ENCODE measurements at regions not wholly inside any gene's neighbourhood (a gene's known extent, or its start where the extent isn't known, plus 50 kb on each side); places are given as distances from the start of the nearest gene placed in this dataset.
A peak's percentile ranks its signal among the peaks of the same experiment; 100 is the strongest.

DNA sequence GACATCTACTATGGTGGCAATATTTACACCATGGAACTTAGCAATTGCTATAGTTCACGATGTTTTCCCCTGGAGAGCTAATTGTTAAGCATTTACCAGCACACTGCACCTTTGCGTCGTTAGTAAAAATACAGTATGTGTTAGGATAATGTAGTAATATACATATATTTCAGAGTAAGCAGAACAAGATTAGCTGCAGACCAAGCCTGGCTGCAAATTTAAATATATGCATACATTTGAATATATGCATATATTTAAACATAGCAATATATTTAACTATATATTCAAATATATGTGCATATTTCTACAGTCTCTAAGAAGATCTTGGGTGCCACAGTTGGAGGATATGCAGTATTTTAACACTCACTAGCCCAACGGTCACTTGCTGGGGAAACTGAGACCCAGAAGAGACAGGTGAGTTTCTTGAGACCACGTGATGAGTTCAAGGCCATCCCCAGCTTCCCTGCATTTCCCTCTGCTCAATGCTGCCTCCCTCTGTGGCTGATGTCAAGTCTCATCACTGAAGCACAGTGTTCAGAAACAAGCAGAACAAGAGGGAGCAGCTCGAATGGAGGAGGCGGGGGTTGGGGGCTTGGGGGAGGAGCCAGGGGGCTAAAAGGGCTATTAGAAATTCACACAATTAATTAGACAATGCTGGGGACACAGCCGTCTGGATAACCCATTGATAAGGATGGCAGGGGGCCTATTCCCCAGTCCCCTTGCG lies 708.0 kb downstream of the MED13L start:
- no peak for DNase-seq

DNA sequence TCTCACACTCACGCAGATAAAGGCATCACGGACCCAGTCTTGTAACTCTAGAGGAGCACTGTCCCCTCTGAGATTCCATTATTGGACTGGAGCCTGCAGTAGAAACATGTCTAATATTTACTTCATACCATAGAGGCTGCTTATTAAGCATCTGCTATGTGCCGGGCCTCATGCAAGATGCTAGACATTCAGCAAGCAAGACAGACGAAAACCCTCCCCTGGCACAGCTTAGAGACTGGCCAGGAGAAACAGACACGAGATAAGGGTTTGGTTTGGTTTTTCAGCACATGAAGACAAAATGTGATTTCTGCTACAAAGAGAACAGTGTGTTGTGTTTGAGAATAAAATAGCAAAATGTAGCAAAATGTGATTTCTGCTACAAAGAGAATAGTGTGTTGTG lies 719.2 kb downstream of the MED13L start:
- DNase-seq: no peak

DNA sequence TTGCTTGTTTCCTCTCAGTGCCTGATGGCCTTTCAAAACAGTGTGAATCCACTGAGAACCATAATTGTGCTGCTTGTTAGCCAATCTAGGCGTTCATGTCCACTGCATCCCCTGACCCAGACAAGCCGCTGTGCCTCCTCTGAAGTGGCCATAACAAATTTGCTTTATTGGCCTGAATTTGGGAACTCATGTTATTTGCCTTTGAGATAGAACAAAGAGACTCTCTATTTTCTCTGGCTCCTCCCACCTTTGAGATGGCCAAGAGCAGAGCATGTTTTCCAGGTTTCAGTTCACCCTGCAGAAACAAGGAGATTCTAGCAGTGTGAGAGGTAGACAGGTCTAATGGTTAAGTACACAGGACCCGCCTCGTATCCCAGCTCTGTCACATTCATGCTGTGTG lies 723.9 kb downstream of the MED13L start:
- no peak for DNase-seq

DNA sequence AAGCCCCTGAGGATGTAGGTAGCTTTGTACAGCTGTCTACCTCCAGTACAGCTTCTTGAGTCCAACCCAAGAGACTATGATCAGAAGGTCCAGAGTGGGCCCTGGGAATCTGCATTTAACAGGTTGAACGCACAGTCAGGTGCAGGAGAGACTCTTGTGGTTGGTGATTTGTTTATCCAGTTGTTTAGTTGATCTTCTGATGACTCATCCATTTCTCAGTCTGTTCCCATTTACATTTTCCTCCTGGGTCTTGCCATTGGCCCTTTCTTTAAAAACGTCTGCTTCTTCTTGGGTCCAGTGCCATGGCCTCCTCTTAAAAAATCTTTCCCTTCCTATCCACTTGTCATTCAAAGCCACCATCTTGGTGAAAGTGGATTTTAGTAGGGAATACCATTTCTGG lies 734.2 kb downstream of the MED13L start:
- DNase-seq: no peak

DNA sequence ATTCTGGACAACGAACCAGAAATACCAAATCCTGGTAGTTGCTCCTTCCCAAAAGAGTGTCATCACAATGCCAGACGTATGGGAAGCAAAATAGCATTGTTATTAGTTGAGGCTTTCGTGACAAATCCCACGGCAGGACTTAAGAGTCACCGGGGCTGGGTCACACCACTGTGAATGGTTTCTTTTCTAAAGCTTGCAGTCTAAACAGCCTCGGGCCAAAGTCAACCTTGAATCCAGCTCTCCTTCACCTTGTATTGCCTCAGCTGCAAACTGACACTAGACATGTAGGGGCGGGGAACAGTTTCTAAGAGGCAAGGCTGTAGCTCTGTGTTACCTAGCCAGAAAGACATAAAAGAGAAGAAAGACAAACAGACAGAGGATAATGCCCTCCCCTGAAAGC lies 734.8 kb downstream of the MED13L start:
- no peak for DNase-seq

DNA sequence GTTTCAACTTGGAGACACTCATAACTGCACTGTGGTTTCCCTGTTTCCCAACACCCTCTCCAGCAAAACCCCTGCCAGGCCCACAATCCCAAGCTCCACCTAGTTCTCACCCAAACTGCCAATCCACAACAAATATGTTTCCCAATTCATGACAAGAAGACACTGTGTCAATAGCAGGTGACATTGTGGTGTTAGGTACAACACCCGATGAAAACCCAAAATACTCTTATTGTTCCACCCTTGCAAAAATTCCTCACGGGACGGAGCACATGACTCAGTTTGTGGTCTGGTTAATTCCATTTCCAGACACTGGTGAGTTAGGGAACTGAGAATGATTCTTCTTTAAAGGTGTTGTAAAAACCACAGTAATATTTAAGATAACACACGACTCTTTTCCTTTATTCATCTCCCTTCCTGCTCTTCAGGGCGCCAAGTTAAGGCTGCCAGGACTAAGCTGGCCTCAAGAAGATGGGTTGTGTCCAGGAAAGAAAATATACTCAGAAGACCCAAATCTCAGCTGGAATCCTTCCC lies 735.5 kb downstream of the MED13L start:
- DNase-seq: no peak

DNA sequence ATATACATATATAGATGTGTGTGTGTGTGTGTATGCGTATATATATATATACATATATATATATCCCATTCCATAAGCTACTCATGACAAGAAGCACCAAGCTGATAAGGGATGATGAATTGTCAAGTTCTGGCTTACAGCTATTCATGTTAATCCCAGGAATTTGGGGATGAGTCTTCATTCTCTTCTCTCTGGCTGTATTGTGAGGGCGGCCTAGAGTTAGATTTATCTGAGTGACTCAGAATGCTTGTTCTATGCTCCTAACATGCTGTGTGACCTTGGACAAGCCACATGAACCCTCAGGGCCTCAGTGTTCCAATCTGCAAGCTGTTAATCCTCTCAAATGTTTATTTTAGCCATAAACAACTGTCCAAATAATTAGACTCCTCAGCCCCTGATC lies 749.0 kb downstream of the MED13L start:
- DNase-seq: no peak

DNA sequence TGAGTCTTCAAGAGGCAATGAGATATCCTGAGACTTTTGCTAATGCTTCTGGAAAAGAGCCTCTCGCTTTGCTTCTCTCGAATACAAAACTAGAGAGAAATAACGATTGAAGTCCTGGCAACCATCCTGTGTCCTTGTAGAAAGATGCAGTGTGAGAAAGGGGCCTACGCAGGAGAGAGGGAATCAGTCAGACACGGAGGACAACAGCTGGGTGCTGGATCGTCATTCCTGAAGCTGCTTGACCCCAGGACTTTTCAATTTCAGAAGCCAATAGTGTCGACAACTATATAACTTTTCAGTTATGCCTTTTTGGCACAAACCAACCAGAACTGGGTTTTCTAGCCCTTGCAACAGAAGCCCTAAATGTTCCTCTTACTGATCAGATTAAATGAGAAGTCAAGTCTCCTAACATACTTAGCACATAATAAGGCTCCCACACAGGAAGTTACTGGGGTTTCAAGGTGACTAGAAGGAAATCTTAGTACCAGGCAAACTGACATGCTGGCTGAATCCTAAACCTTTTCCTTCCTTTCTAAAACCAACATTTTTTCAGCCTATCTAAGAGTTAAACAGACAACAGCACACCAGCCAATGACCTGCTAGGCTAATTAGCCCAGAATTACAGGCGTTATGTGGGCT lies 755.6 kb downstream of the MED13L start:
- peak; percentile 12 for DNase-seq

DNA sequence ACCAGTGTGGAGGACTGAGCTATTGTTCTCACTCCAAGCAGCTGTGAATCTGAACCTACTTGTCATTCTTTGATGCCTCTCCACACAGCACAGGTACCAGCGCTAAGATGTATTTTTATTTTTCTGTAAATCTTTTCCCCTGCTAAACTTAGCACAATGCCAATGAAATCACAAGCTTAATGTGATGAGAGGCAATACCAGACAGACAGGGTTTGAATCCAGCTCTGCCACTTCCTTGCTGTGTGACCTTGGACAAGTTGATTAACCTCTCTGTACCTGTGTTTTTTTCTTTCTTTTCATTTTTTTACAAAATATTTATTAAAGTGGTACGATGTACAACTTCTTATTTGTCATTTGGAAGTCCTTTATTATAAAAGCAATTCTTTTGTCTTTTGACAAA lies 757.6 kb downstream of the MED13L start:
- no peak for DNase-seq

DNA sequence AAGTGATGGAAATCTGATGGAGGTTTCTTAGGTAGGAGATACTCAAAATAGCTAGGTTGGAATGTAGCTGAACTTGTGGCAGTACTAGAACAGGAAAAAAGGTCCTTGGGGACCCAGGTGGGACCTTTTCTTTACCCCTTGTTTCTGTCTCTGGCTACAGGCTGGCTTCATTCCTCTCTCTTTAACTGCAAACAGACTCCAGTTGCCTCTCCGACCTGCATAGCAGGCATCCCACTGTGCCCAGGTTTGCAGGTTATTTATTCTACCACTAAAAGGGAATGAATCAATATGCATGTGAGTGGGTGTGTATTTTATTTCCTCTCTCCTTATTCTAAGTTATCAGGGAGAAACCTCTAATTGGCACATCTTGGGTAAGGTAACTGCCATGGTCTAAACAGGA lies 758.1 kb downstream of the MED13L start:
- no peak for DNase-seq

DNA sequence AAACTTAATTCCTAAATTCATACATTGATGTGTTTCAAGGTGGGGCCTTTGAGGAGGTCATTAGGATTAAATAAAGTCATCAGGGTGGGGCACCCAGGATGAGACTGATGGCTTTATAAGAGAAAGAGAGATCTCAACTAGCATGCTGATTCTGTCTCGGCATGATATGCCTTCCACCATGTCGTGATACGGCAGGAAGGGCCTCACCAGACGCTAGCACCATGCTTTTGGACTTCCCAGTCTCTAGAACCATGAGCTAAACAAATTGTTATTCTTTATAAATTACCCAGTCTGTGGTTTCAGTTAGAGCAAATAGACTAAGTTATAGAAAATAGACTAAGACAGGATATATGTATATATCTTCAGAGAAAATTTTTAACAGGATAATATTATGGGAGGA lies 759.6 kb downstream of the MED13L start:
- no peak for DNase-seq

DNA sequence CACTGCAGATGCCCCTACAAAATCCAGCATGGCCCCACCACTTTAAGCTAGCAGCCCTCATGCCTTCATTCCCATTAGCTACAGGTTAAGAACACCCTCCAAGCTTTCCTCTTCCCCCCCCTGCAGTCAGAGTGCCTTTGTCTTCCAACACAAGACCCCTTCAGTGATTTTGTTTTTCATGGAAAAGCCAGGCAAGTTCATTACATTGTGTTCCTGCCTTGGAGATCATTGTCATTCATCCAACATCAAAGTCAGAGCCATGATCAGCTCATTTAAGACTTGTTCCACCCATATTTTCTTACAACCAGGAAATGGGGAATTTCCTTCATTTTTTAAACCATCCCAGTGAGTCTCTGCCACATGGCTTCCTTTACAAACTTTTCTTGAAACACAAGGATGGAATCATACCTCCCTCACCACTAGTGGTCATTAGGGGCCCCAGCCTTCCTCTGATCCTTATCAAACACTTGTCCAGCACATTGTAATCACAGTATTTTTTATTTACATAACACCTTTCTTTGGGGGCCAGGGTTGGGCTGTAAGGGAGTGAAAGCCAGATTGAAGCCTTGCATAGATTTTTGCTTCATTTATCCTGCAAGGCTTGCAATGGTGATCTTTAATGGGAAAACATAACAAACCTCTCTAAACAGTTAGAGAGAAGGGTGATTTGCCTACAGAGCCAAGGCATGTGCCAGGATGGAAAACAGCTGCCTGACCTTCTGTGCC lies 765.3 kb downstream of the MED13L start:
- DNase-seq: no peak

DNA sequence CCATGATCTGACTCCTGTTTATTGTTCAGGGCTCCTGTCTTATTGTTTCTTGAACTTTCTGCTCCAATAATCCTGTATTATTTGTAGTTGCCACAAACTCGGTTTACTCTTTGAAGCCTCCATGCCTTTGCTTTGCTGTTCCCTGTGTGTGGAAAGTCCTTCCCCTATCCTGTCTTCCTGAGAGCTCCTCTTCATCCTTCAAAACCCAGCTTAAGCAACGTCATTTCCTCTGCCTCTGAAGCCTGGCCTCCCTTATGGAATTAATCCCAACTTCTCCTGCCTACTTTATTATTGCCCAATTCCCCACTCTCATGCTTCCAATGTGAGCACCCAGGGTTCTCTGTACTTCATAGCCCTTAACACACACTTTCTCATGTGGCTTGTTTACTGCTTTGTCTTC lies 766.2 kb downstream of the MED13L start:
- DNase-seq: no peak

DNA sequence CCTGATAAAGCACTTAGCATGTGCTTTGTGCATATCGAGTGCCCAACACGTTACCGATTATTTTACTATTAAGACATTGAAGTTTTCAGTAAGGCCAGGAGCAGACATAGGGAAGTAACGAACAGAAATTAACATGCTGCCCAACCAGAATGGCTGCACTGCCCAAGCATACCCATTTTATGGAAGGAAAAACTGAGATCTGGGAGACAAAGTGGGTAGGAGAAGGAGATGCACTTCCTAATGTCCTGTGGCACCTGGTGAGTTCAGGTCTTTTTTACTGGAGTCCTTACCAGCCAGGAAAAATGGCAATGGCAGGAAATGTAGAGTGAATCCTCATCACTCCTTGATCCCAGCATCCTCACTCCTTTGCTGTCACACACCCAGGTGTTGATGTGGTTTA lies 768.5 kb downstream of the MED13L start:
- DNase-seq: no peak

DNA sequence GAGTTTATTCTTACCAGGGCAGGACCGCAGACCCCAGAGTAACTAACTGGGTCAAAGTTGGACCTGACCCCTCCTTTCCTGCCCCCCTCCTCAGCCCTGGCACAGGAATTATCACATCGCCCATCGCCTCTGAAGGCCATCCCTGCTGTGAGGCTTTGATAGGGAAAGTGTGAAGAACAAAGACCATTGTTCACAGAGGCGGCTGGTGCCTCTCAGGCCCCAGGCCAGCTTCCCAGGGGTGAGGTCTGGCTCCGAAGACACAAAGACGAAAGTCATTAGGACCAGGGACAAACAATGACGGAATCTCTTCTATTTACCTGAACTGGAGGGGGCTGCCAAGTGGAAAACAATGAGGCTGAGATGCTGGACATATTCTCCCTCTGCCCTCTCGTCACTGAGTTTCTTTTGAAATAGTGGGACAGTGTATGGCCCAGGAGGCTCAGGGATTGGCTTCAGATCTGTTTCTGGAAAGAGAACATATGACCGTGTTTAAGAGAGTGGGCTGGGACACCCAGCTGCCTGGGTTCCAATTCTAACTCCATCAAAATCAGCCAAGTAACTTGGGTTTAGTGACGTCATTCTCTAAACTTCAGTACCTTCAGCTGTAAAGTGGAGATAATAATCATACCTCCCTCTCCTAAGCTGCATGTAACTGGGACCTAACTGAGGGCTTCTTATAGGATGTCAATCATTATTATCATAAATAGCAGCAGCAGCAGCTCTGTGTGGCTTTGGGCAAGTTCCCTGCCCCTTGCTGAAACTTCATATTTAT lies 769.4 kb downstream of the MED13L start:
- DNase-seq: no peak

DNA sequence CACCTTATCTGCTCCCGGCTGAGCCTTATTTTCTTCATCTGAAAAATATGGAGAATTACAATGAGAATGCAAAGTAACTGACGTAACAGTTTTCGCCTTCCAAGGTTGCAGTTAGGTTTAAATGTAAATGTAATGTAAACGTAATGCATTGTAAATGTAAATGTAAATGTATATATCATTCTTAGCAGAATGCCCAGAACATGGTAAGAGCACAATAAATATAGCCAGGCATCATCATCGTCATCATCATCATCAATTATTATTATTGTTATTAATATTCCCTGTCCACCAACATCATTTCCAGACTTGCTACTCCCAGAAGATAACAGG lies 770.0 kb downstream of the MED13L start:
- DNase-seq: no peak

DNA sequence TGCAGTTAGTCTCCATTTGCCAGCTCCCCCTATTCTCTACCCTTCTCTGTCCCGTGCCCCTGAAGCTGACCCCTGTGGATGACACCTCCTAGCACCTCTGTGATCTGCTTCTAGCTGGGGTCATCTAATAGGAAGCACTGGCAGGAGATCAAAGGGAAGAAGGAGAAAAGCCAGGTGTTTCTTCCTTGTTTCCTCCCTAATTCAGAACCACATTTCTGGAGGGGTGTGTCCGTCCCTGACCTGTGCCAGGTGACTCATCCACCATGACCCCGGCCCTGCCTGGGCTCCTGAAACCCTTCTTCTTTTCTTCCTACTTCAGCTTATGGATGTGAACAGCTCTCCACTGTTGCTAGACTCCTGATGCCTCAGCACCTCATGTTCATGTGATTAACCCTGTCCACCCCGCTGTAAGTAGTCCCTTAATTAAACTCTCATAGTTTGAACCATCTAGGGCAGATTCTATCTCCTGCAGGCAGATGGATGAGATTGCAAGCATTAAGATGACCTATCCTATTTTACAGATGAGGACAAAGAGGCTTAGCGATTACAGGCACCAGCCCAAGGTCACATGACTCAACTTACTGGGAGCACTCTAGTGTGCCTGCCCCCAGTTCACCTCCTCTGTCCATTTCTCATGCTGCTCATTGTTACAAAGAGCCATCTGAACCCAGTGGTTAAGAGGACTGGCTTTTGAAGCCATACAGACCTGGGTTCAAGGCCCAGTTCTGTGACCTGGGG lies 770.5 kb downstream of the MED13L start:
- DNase-seq: no peak

DNA sequence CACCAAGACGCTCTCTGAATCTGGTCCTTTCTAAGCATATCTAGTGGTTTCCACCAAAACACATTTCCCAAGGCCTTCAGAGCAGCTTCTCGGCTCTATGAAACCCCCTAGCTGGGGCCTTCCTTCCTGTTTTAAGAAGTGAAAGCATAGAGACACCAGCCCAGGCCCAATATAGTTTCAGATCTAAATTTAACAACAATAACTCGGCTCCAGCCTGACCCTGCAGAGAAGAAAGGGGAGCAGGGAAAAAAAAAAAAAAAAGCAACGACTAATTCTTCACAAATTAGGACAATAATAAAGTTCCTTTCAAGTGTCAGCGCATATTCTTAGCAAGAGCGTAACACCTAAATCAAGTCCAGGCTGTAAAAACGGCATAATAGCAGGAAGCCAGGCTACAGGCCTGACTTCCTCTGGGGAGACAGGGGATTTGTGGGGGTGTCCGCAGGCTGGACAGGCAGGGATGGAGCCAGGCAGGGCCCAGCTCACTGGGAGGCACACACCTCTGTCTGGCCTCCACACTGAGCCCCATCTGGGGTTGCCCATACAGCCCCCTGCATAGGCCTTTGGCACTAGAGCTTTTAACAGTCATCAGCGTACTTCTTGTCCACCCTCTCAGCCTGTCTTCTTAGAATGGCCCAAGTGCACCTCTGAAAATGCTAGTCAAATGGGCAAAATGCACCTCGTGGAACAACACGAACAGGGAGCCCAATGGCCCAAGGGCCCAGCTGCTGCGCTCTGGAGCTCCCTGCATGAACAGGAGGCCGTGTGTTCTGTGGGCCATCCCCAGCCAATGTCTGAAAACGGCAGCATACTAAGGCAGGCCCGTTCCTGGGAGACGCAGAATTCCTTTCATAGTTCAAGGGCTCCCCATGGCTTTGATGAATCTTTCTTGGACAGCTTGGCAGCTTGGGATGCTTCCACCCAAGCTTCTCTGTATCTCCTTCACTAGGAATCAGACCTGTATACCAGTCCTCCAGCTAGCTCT lies 772.9 kb downstream of the MED13L start:
- no peak for DNase-seq

DNA sequence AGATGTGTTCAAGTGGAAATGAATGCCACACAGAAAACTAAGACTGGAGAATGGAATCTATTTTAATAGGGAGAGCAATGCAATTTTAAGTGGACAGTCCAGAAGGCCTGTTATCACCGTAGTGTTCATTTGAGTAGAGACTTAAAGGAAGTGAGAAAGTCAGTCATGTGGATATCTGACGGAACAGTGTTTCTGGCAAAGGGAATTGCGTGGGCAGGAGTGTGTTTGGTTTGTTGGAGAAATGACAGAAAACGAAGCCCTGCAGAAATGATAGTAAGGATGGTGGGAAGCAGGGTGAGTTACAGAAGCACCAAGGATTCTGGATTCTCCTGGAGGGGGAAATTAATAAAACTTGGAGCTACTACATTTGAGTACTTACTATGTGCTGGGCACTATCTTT lies 776.6 kb downstream of the MED13L start:
- DNase-seq: no peak

DNA sequence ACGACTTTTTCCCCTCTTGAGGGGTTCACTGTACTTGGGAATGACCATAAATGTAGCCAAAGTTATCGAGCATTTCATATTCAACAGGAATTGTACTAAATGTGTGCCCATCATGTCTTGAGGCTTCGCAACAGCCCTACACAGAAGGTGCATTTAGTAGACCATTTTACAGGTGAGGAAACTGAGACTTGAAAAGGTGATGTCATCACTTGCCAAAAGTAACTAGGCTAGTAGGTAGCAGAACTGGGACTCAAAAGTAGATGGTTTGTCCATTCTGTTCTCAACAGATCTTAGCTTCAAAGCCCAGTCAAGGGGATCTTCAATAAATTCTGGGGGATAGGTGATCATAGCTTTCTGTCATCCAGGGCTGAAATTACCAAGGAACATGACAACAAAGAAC lies 782.2 kb downstream of the MED13L start:
- DNase-seq: no peak

DNA sequence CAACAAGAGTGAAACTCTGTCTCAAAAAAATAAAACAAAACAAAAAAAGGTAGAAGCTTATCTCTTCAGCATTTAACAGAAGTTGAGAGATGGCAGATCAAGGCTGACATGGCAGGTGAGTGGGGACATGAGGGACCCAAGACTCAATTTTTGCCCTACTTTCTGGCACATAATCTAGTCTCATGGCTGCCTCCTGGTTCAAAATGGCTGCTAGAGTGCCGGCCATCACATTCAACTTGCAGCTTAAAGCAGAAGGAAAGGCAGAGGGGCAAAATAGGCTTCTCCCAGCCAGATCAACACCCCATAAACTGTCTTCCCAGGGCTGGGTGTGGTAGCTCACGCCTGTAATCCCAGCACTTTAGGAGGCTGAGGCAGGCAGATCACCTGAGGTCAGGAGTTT lies 784.9 kb downstream of the MED13L start:
- no peak for DNase-seq

Measured in activated CD4-positive, alpha-beta T cell treated with anti-CD3 and anti-CD28 coated beads, Interleukin-2, amount 50 U/mL, for 16 hours (primary cell).